Neuron (in vitro differentiated cells): ENCODE measurements at regions not wholly inside any gene's neighbourhood (a gene's known extent, or its start where the extent isn't known, plus 50 kb on each side); places are given as distances from the start of the nearest gene placed in this dataset.
A peak's percentile ranks its signal among the peaks of the same experiment; 100 is the strongest.

Experiments used
- H2AFZ ChIP-seq: one replicate; pipeline ENCODE4 v1.6.1; 2013; ENCODE audit warnings: low read depth, mild to moderate bottlenecking, inconsistent platforms, low read length, moderate library complexity
- H3K27me3 ChIP-seq: one replicate; pipeline ENCODE4 v1.6.1; 2013; ENCODE audit warnings: low read length; ENCODE audit not compliant: insufficient read depth
- H3K36me3 ChIP-seq: one replicate; pipeline ENCODE4 v1.6.1; 2013; ENCODE audit warnings: low read length; ENCODE audit not compliant: insufficient read depth
- H3K4me1 ChIP-seq: one replicate; pipeline ENCODE4 v1.6.1; 2013; ENCODE audit warnings: low read length; ENCODE audit not compliant: insufficient read depth
- H3K4me3 ChIP-seq: 2 replicates; pipeline ENCODE4 v1.5.1; 2013; ENCODE audit warnings: mild to moderate bottlenecking, low read length, moderate library complexity
- H3K9me3 ChIP-seq: one replicate; pipeline ENCODE4 v1.6.1; 2013; ENCODE audit warnings: low read length

DNA sequence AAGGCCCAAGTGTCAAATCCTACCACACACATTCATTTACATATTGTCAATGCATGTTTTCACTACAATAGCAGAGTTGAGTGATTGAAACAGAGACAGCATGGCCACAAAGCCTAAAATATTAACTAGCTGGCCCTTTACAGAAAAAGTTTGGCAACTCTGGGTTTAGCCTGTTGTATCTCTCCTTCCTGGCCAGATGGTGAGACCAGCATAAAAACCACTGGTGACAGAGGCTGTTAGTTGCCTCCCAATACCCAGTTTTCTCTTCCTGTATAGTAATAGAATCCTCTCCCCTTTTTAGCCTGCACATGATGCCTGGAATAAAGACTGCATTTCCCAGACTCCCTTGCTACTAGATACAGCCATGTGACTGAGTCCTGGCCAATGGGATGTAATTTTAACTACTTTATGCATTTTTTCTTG is 100.0 kb upstream of the TAB2 start:
- H3K36me3 ChIP-seq, result no peaks in the 10 kb centered on the region
- H2AFZ ChIP-seq, result no peak overlapping the region
- H3K4me3 ChIP-seq, result no peak overlapping the region
- H3K4me1 ChIP-seq, result peaks cover 9% of the 10 kb centered on the region
- no peaks in the 10 kb centered on the region for H3K9me3 ChIP-seq
- no peaks in the 10 kb centered on the region for H3K27me3 ChIP-seq

- Histone ChIP-seq H3K36me3 (no peaks in the 10 kb centered on the region), H3K9me3 (no peaks in the 10 kb centered on the region), H3K27me3 (no peaks in the 10 kb centered on the region), H2AFZ (no peak overlapping the region), H3K4me3 (no peak overlapping the region), H3K4me1 (peaks cover 9% of the 10 kb centered on the region)
These were observed 99.0 kb upstream of the TAB2 start for GRCh38 chr6:149218471-149218870.

- H2AFZ ChIP-seq, result no peak overlapping the region
- no peaks in the 10 kb centered on the region for H3K27me3 ChIP-seq
- H3K9me3 ChIP-seq, result no peaks in the 10 kb centered on the region
- H3K4me3 ChIP-seq, result no peak overlapping the region
- H3K4me1 ChIP-seq, result peaks cover 9% of the 10 kb centered on the region
- no peaks in the 10 kb centered on the region for H3K36me3 ChIP-seq
These were observed 98.6 kb upstream of the TAB2 start for GRCh38 chr6:149218915-149219314.

GRCh38 chr6:149220882-149221773 is 96.4 kb upstream of the TAB2 start:
- H3K36me3 ChIP-seq, result no peaks in the 10 kb centered on the region

DNA sequence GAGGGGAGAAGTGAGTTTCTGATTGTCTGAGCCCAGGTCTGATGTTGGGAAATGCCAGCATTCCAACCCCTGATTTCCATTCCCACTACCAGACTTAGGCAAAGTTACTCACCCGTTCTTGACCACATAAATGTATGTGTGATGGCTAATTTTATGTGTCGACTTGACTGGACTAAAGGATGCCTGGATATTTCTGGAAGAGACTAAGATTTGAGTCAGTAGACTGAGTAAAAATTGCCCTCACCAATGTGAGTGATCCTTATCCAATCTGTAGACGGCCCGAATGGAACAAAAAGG is 95.8 kb upstream of the TAB2 start:
- Histone ChIP-seq H3K27me3 (no peaks in the 10 kb centered on the region), H3K36me3 (no peaks in the 10 kb centered on the region), H3K9me3 (no peaks in the 10 kb centered on the region), H3K4me3 (no peak overlapping the region), H3K4me1 (peaks cover 12% of the 10 kb centered on the region), H2AFZ (peak overlapping the region; percentile 52)

More at GRCh38 chr6:149220882-149221773, 96.4 kb upstream of the TAB2 start:
- H3K4me1 ChIP-seq, result peaks cover 12% of the 10 kb centered on the region
- H3K9me3 ChIP-seq, result no peaks in the 10 kb centered on the region
- H3K4me3 ChIP-seq, result no peak overlapping the region
- H3K27me3 ChIP-seq, result no peaks in the 10 kb centered on the region
- H2AFZ ChIP-seq, result peak overlapping the region; percentile 52

DNA sequence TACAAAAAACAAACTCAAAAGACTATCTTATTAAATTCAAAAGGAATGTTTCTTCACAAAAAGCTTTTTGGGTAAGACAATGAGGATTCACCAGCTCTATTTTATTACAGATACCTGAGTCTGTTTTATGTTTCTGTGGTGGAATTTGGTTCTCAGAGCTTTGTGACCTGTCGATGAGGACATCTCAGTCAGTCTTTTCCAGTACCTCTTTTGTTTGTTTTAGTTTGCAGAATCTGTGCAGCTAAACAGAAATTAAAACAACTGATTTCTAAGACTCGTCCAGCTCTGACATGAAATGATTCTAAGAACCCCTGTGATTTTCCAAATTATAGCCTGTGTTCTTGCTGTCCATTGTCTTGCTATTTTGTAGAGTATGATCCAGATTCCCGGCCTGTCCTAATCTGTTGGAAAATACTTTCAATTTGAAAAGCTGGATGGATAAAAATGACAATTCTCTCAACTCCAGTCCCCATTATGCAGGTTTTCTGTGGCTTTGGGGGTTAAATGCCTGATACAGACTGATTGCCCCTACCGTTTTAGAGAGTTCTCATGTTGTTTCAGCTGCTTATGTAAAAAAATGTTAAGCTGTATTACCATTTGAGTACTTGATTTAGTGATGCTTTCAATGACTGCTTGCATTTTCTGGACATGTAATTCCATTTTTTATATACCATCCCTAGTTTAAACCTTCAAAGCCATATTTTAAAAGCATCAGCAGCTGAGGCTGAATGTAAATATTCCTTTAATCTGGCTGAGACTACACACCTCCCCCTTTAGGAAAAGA is 94.2 kb upstream of the TAB2 start:
- H2AFZ ChIP-seq, result no peak overlapping the region
- no peaks in the 10 kb centered on the region for H3K9me3 ChIP-seq
- H3K27me3 ChIP-seq, result no peaks in the 10 kb centered on the region
- H3K36me3 ChIP-seq, result no peaks in the 10 kb centered on the region
- H3K4me3 ChIP-seq, result no peak overlapping the region
- H3K4me1 ChIP-seq, result peaks cover 12% of the 10 kb centered on the region

GRCh38 chr6:149223904-149224351 is 93.6 kb upstream of the TAB2 start:
- Histone ChIP-seq H3K9me3 (no peaks in the 10 kb centered on the region), H3K4me3 (no peak overlapping the region), H3K4me1 (peaks cover 12% of the 10 kb centered on the region), H2AFZ (no peak overlapping the region), H3K36me3 (no peaks in the 10 kb centered on the region), H3K27me3 (no peaks in the 10 kb centered on the region)

DNA sequence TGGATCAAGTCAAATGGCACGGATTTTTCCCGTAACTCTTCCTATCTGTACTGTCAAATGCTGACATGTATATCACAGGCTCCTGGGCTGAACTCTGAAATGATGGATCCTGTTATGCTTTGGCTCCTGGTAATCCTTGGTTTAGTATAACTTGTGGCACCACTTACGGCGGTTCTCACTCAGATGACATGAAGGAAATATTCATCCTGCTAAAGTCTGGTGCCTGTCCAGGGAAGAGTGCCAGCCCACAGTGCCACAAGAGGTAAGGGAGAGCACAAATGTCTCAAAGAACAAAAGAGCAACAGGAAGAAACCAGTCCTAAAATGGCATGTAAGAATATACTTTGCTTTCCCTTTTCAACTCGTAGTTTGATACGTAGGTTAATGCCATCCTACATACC is 93.1 kb upstream of the TAB2 start:
- no peak overlapping the region for H2AFZ ChIP-seq
- no peak overlapping the region for H3K4me3 ChIP-seq
- no peaks in the 10 kb centered on the region for H3K27me3 ChIP-seq
- peaks cover 12% of the 10 kb centered on the region for H3K4me1 ChIP-seq
- no peaks in the 10 kb centered on the region for H3K9me3 ChIP-seq
- H3K36me3 ChIP-seq, result no peaks in the 10 kb centered on the region

DNA sequence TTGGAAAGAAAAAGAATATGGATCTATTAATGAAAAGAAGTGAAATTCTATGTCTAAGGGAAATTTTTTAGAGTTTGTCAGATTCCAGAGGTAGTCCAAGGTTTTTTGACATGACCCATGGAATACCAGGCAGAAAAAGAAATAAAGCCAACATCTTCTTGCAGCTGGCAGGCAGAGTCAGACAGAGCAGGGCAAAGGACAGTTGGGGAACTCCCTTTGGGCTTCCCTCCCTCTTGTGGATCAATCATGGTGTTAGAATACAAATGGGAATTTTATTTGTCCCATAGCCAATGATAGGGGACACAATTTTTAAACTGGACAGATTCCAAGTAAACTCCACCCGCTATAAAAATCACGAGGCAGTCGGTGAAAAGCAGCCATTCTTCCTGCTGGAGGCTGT is 92.1 kb upstream of the TAB2 start:
- no peak overlapping the region for H3K4me3 ChIP-seq
- H3K4me1 ChIP-seq, result peaks cover 12% of the 10 kb centered on the region

DNA sequence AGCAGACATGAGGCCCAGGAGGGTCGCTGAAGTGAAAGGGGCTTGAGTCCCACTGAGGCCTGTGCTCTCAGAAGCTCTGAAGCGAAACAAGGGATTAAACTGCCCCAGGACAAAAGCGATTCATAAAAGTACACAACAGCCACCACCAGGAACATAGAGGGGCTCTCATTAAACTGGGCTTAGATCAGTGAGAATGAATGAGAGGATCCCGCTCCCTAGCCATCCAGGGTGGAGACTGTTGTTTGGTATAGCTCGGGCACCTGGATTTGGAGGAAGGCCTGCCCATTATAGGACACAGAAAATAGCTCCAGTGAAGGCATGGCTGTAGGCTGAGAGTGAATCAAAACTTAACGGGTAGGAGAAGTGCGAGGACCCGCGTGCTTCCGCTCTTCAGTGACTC is 91.6 kb upstream of the TAB2 start:
- H3K4me3 ChIP-seq, result no peak overlapping the region
- H3K36me3 ChIP-seq, result no peaks in the 10 kb centered on the region
- H3K4me1 ChIP-seq, result peaks cover 10% of the 10 kb centered on the region
- no peaks in the 10 kb centered on the region for H3K9me3 ChIP-seq
- no peak overlapping the region for H2AFZ ChIP-seq
- no peaks in the 10 kb centered on the region for H3K27me3 ChIP-seq

More for the DNA sequence above, 92.1 kb upstream of the TAB2 start:
- Histone ChIP-seq H3K36me3 (no peaks in the 10 kb centered on the region), H3K9me3 (no peaks in the 10 kb centered on the region), H3K27me3 (no peaks in the 10 kb centered on the region), H2AFZ (no peak overlapping the region)

GRCh38 chr6:149227796-149228195 is 89.7 kb upstream of the TAB2 start:
- Histone ChIP-seq H3K4me1 (peaks cover 3% of the 10 kb centered on the region), H2AFZ (no peak overlapping the region), H3K27me3 (no peaks in the 10 kb centered on the region), H3K4me3 (no peak overlapping the region), H3K36me3 (no peaks in the 10 kb centered on the region), H3K9me3 (no peaks in the 10 kb centered on the region)

- Histone ChIP-seq H3K36me3 (no peaks in the 10 kb centered on the region), H2AFZ (no peak overlapping the region), H3K4me3 (no peak overlapping the region), H3K9me3 (no peaks in the 10 kb centered on the region), H3K27me3 (no peaks in the 10 kb centered on the region), H3K4me1 (peaks cover 3% of the 10 kb centered on the region)
These were observed 89.1 kb upstream of the TAB2 start for GRCh38 chr6:149228311-149228955.

DNA sequence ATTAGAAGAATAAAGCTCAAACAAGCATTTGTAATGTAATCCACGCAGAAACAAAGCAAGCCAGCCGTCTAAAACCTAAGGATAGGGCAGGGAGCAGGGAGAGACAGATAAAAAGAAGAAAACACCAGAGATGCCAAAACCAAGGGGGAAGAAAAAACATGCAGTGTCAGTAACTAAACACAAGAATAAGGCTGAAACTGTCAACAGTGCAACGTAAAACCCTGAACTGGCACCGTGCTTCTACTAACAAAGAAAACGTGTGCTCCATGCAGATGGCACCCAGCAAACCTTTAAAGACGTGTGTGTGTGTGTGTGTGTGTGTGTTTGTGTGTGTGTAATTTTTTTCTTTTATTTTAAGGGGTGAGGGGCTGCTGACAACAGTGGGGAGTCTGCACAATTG is 88.4 kb upstream of the TAB2 start:
- Histone ChIP-seq H3K9me3 (no peaks in the 10 kb centered on the region), H3K27me3 (no peaks in the 10 kb centered on the region), H3K4me1 (peaks cover 3% of the 10 kb centered on the region), H2AFZ (no peak overlapping the region), H3K4me3 (no peak overlapping the region), H3K36me3 (no peaks in the 10 kb centered on the region)
